HFFc6 (cell line): ENCODE measurements at regions not wholly inside any gene's neighbourhood (a gene's known extent, or its start where the extent isn't known, plus 50 kb on each side); places are given as distances from the start of the nearest gene placed in this dataset.
A peak's percentile ranks its signal among the peaks of the same experiment; 100 is the strongest.

Experiments
- DNase-seq: peaks from one replicate; pipeline ENCODE4 v3.0.0-alpha.2; 2018
- H3K27ac Mint-ChIP-seq: 2 replicates; pipeline ENCODE4 v1.8.0; 2020; ENCODE audit warnings: mild to moderate bottlenecking, mixed read lengths
- H3K27me3 Mint-ChIP-seq: 2 replicates; pipeline ENCODE4 v1.8.0; 2021; ENCODE audit warnings: mild to moderate bottlenecking, moderate library complexity, mixed read lengths; ENCODE audit not compliant: insufficient read depth
- H3K36me3 Mint-ChIP-seq: 2 replicates; pipeline ENCODE4 v1.8.0; 2021; ENCODE audit warnings: low read depth, mixed read lengths
- H3K4me1 Mint-ChIP-seq: 2 replicates; pipeline ENCODE4 v1.8.0; 2020; ENCODE audit warnings: low read depth, mixed read lengths
- H3K4me3 Mint-ChIP-seq: 2 replicates; pipeline ENCODE4 v1.8.0; 2020; ENCODE audit warnings: mild to moderate bottlenecking, moderate library complexity, mixed read lengths
- H3K9me3 Mint-ChIP-seq: 2 replicates; pipeline ENCODE4 v1.8.0; 2020; ENCODE audit warnings: mild to moderate bottlenecking, mixed read lengths
- TF ChIP-seq, protein P1 (sequence below): fragments of 200-600 bp; sonication (generic); IDR thresholded peaks from 2 replicates; pipeline ENCODE4 v1.5.0; 2021; ENCODE audit warnings: antibody characterized with exemption, mild to moderate bottlenecking

DNA sequence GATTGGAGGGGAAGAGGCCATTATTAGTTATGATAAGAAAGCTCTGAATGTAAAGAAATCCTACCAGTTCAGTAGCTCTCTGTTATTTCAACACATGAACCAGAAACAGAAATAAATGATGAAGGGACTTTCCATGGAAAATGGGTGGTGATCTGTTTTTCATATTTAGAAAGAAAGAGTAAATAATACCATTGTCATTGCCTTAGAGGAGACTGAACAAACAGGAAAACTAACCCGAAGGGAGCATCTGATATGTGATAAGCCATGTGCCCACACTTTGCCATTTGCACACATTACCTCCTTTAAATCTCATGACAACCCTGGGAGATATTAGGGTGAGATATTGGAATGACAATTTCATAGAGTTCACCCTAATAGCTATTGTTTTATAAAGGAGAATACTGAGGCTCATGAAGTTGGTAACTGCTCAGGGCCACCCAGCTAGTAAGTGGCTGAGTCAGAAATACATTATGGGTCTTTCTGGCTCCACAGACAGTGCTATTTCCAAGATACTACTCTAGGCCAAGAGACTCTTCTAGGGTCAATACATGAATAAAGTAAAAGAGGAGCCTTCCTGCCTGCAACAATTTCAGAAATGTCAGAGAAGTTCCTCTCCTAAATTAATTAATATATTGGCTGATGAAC lies 111.0 kb upstream of the SLIT3 start:
- Mint-ChIP-seq H3K9me3 (no peaks in the 10 kb centered on the region), H3K4me1 (peaks cover 57% of the 10 kb centered on the region), H3K27ac (no peak overlapping the region), H3K36me3 (no peaks in the 10 kb centered on the region), H3K27me3 (peaks cover 2% of the 10 kb centered on the region), H3K4me3 (no peak overlapping the region)
- TF ChIP-seq, protein P1, sequence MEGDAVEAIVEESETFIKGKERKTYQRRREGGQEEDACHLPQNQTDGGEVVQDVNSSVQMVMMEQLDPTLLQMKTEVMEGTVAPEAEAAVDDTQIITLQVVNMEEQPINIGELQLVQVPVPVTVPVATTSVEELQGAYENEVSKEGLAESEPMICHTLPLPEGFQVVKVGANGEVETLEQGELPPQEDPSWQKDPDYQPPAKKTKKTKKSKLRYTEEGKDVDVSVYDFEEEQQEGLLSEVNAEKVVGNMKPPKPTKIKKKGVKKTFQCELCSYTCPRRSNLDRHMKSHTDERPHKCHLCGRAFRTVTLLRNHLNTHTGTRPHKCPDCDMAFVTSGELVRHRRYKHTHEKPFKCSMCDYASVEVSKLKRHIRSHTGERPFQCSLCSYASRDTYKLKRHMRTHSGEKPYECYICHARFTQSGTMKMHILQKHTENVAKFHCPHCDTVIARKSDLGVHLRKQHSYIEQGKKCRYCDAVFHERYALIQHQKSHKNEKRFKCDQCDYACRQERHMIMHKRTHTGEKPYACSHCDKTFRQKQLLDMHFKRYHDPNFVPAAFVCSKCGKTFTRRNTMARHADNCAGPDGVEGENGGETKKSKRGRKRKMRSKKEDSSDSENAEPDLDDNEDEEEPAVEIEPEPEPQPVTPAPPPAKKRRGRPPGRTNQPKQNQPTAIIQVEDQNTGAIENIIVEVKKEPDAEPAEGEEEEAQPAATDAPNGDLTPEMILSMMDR = no peak
- no peak for DNase-seq

DNA sequence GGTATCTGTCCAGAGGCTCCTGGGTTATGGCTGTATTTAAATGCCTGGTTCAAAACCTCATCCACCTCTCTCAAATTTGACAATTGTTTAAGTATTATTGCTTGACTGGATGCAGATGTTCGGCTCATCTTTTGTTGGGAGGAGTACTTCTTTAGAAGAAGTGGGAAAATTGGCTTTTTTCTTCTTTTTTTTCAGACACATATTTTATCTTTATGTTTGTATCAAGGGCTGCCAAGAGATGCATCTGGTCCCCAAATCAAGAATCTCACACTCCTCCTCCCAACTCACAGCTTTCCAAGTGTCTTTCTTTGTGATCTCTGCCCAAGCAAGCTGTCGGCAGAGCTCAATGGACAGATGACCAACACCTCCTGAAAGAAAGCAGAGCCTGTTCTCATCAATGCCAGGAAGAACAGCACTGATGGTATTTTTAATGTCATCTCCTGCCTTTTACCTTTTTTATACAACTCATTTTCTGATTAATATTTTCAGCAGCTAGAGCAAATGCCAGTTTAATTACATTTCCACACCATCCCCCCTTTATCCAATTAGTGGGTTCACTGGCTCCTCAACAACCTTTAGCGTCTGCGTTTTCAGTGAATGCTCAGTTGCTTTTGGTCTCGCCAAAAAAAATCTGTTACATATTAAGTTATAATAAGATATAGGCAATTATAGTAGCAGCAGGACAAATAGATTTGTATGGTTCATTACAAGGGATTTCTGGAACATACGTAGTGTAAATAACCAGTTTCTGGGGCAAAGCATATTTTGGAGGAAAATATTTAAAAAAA lies 110.3 kb upstream of the SLIT3 start:
- peaks cover 2% of the 10 kb centered on the region for H3K27me3 Mint-ChIP-seq
- H3K36me3 Mint-ChIP-seq = no peaks in the 10 kb centered on the region
- no peak overlapping the region for H3K27ac Mint-ChIP-seq
- no peak for DNase-seq
- peaks cover 49% of the 10 kb centered on the region for H3K4me1 Mint-ChIP-seq
- no peak overlapping the region for H3K4me3 Mint-ChIP-seq
- H3K9me3 Mint-ChIP-seq = no peaks in the 10 kb centered on the region
- TF ChIP-seq, protein P1 = no peak

DNA sequence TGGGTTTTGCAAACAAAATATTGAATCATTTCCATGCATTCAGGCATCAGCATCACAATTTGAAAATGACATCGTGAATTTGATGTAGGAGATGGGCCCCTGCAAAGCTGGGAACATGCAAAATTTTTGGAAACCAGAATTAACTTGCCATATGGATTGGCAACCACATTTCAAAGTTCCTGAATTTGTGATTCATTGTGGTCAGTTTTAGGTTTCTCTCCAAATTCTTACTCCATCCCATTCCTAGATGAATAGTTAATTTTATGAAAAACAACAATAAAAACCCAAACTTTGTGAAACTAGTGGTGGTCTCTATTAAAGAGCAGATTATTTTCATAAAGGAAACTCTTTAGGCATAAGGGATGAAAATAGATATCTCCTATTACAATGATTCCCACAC lies 107.8 kb upstream of the SLIT3 start:
- Mint-ChIP-seq H3K4me1 (peaks cover 36% of the 10 kb centered on the region), H3K27ac (no peak overlapping the region), H3K4me3 (no peak overlapping the region), H3K36me3 (no peaks in the 10 kb centered on the region), H3K27me3 (no peaks in the 10 kb centered on the region; the same call in none of the 2 replicates), H3K9me3 (no peaks in the 10 kb centered on the region)
- TF ChIP-seq, protein P1 = no peak
- no peak for DNase-seq

DNA sequence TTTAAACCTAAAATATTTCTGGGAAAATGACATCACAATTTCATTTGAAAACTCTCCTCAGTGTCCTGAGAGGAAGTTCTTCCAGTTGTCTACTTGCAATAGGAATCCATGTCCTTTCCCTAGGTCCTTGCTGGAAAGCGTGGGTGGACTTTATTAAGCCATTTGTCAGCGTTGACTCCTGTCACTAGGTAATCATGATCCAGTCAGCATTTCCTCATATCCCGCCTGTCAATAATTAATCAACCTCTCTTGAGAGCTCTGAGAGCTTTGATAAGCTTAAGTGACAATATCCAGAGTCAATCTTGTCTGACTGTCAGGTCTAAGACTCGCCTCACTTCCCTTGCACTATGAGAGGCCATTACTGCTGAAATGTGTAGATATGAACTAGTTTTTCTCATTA lies 107.2 kb upstream of the SLIT3 start:
- TF ChIP-seq, protein P1 = no peak
- H3K27ac Mint-ChIP-seq = no peak overlapping the region
- no peak overlapping the region for H3K4me3 Mint-ChIP-seq
- no peaks in the 10 kb centered on the region for H3K36me3 Mint-ChIP-seq
- H3K27me3 Mint-ChIP-seq = no peaks in the 10 kb centered on the region; the same call in none of the 2 replicates
- H3K4me1 Mint-ChIP-seq = peaks cover 30% of the 10 kb centered on the region
- no peak for DNase-seq
- H3K9me3 Mint-ChIP-seq = no peaks in the 10 kb centered on the region

DNA sequence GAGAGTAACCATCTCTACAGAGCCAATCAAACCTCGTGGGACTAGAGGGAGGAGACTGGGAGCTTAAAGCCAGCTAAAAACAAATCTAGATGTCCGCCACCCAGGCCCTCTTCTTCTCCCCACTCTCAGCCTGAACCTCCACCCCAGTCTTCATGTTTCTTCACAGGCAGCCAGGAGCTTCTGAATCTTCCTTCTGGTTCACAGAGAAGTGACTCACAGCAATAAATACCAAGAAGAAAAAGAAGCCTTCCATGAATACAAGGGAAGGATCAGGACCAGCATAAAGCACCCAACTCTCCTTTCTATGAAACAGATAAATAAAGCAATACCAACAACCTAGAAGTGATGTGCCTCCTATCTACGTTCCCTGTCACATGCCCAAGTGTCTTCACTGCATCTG lies 103.3 kb upstream of the SLIT3 start:
- TF ChIP-seq, protein P1 = no peak
- Mint-ChIP-seq H3K27me3 (no peaks in the 10 kb centered on the region; the same call in none of the 2 replicates), H3K27ac (no peak overlapping the region), H3K4me1 (peaks cover 13% of the 10 kb centered on the region), H3K36me3 (no peaks in the 10 kb centered on the region), H3K9me3 (no peaks in the 10 kb centered on the region), H3K4me3 (no peak overlapping the region)
- DNase-seq = peak; percentile 31
